Neural cell (in vitro differentiated cells): ENCODE measurements at regions not wholly inside any gene's neighbourhood (a gene's known extent, or its start where the extent isn't known, plus 50 kb on each side); places are given as distances from the start of the nearest gene placed in this dataset.

ENCODE experiments used
- H2AFZ ChIP-seq: fragments of 200-600, 300-800 bp; sonication (generic), shearing (Covaris generic); 2 replicates; pipeline ENCODE4 v1.6.0; 2014; ENCODE audit warnings: low read depth, mild to moderate bottlenecking, antibody characterized with exemption, low read length, moderate library complexity
- H3F3A ChIP-seq: fragments of 200-600 bp; shearing (Covaris generic); 2 replicates; pipeline ENCODE4 v1.6.1; 2016; ENCODE audit warnings: mild to moderate bottlenecking, moderate library complexity, mixed read lengths, antibody characterized with exemption, low read length; ENCODE audit not compliant: insufficient read depth, poor library complexity, severe bottlenecking
- H3K27ac ChIP-seq: fragments of 200-600, 300-800 bp; sonication (generic), shearing (Covaris generic); 2 replicates; pipeline ENCODE4 v1.5.1; 2014; ENCODE audit warnings: mild to moderate bottlenecking, low read length, moderate library complexity
- H3K27me3 ChIP-seq: fragments of 300-800, 200-600 bp; sonication (generic), shearing (Covaris generic); 2 replicates; pipeline ENCODE4 v1.6.0; 2014; ENCODE audit warnings: mild to moderate bottlenecking, low read depth, low read length, moderate library complexity; ENCODE audit not compliant: insufficient read depth
- H3K36me3 ChIP-seq: fragments of 300-800, 200-600 bp; sonication (generic), shearing (Covaris generic); 2 replicates; pipeline ENCODE4 v1.5.1; 2014; ENCODE audit warnings: mild to moderate bottlenecking, antibody characterized with exemption, low read length, moderate library complexity; ENCODE audit not compliant: insufficient read depth
- H3K4me2 ChIP-seq: fragments of 300-800, 200-600 bp; sonication (generic), shearing (Covaris generic); 2 replicates; pipeline ENCODE4 v1.6.0; 2014; ENCODE audit warnings: mild to moderate bottlenecking, low read length
- H3K4me3 ChIP-seq: fragments of 300-800, 200-600 bp; sonication (generic), shearing (Covaris generic); 2 replicates; pipeline ENCODE4 v1.5.1; 2014; ENCODE audit warnings: mild to moderate bottlenecking, low read length, moderate library complexity
- H3K79me2 ChIP-seq: fragments of 200-600 bp; shearing (Covaris generic); replicated peaks from 2 replicates; pipeline ENCODE4 v1.6.0; 2014; ENCODE audit warnings: mild to moderate bottlenecking, low read length, moderate library complexity; ENCODE audit not compliant: insufficient read depth
- H3K9ac ChIP-seq: fragments of 300-800, 200-600 bp; sonication (generic), shearing (Covaris generic); 2 replicates; pipeline ENCODE4 v1.6.1; 2016; ENCODE audit warnings: mild to moderate bottlenecking, low read length, mixed read lengths
- H3K9me2 ChIP-seq: fragments of 200-600 bp; shearing (Covaris generic); 2 replicates; pipeline ENCODE4 v1.6.1; 2016; ENCODE audit warnings: mild to moderate bottlenecking, low read length, mixed read lengths; ENCODE audit not compliant: insufficient read depth
- H3K9me3 ChIP-seq: fragments of 200-600, 300-800 bp; sonication (generic), shearing (Covaris generic); 2 replicates; pipeline ENCODE4 v1.6.1; 2016; ENCODE audit warnings: mild to moderate bottlenecking, mixed run types, low read length, moderate library complexity, mixed read lengths
- H4K20me1 ChIP-seq: fragments of 200-600 bp; shearing (Covaris generic); 2 replicates; pipeline ENCODE4 v1.6.1; 2016; ENCODE audit warnings: mild to moderate bottlenecking, mixed run types; ENCODE audit not compliant: insufficient read depth
- EP300 ChIP-seq: fragments of 450-650 bp; conservative IDR thresholded peaks from 2 replicates; pipeline ENCODE4 v1.6.1; 2014; ENCODE audit warnings: antibody characterized with exemption, mild to moderate bottlenecking, moderate library complexity; ENCODE audit not compliant: poor library complexity, severe bottlenecking
- EZH2 ChIP-seq: fragments of 200-600, 300-800 bp; shearing (Covaris generic), sonication (generic); IDR thresholded peaks from 2 replicates; pipeline ENCODE4 v1.6.1; 2014; ENCODE audit warnings: antibody characterized with exemption, low read length, borderline replicate concordance, mild to moderate bottlenecking; ENCODE audit not compliant: insufficient read depth, poor library complexity, severe bottlenecking
- MXI1 ChIP-seq: fragments of 450-650 bp; conservative IDR thresholded peaks from 2 replicates; pipeline ENCODE4 v1.6.1; 2014; ENCODE audit warnings: antibody characterized with exemption, mild to moderate bottlenecking; ENCODE audit not compliant: poor library complexity, severe bottlenecking
- POLR2AphosphoS5 ChIP-seq: IDR thresholded peaks from 2 replicates; pipeline ENCODE4 v1.6.1; 2012
- RAD21 ChIP-seq: fragments of 450-650 bp; conservative IDR thresholded peaks from 2 replicates; pipeline ENCODE4 v1.6.1; 2014; ENCODE audit warnings: antibody characterized with exemption, mild to moderate bottlenecking, moderate library complexity
- SMC3 ChIP-seq: fragments of 450-650 bp; conservative IDR thresholded peaks from 2 replicates; pipeline ENCODE4 v1.6.1; 2014; ENCODE audit warnings: antibody characterized with exemption, mild to moderate bottlenecking, moderate library complexity; ENCODE audit not compliant: poor library complexity
- TAF1 ChIP-seq: IDR thresholded peaks from 2 replicates; pipeline ENCODE4 v1.6.1; 2012; ENCODE audit warnings: low read depth
- TF ChIP-seq, protein P1 (sequence below): IDR thresholded peaks from 2 replicates; pipeline ENCODE4 v1.6.1; 2012; ENCODE audit warnings: borderline replicate concordance
- TF ChIP-seq, protein P2 (sequence below): fragments of 450-650 bp; IDR thresholded peaks from 2 replicates; pipeline ENCODE4 v1.5.1; 2014; ENCODE audit warnings: antibody characterized with exemption, mild to moderate bottlenecking, moderate library complexity; ENCODE audit not compliant: poor library complexity, severe bottlenecking

DNA sequence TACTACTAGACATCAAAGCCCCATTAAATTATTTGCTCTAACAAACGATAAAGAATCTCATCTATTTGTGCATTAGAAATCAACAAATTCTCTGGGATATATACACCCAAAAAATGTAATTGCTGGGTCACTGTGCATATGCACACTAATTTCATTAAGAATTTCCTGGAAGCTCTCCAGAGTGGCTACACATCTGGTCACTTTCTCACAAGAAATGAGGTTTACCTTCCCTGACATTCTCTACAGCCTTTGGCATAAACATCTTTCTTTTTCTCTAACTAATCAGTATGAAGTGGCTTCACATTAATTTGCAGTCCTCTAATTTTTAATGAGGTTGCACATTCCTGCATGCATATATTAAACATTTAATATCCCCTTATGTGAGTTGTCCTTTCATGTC is 150.8 kb upstream of the ANO5 start:
- Histone ChIP-seq H3K9me2 (no peaks in the 10 kb centered on the region), H3K27ac (no peak overlapping the region), H3K79me2 (no peaks in the 10 kb centered on the region), H3K27me3 (no peaks in the 10 kb centered on the region), H2AFZ (no peak overlapping the region), H3K9ac (no peak overlapping the region), H3F3A (no peaks in the 10 kb centered on the region), H4K20me1 (no peaks in the 10 kb centered on the region), H3K36me3 (no peaks in the 10 kb centered on the region), H3K4me2 (no peak overlapping the region), H3K9me3 (no peaks in the 10 kb centered on the region), H3K4me3 (no peak overlapping the region)
- TF ChIP-seq MXI1 (no peak), EZH2 (no peak), RAD21 (no peak), POLR2AphosphoS5 (no peak), TAF1 (no peak), SMC3 (no peak), EP300 (no peak)
- TF ChIP-seq, protein P1, sequence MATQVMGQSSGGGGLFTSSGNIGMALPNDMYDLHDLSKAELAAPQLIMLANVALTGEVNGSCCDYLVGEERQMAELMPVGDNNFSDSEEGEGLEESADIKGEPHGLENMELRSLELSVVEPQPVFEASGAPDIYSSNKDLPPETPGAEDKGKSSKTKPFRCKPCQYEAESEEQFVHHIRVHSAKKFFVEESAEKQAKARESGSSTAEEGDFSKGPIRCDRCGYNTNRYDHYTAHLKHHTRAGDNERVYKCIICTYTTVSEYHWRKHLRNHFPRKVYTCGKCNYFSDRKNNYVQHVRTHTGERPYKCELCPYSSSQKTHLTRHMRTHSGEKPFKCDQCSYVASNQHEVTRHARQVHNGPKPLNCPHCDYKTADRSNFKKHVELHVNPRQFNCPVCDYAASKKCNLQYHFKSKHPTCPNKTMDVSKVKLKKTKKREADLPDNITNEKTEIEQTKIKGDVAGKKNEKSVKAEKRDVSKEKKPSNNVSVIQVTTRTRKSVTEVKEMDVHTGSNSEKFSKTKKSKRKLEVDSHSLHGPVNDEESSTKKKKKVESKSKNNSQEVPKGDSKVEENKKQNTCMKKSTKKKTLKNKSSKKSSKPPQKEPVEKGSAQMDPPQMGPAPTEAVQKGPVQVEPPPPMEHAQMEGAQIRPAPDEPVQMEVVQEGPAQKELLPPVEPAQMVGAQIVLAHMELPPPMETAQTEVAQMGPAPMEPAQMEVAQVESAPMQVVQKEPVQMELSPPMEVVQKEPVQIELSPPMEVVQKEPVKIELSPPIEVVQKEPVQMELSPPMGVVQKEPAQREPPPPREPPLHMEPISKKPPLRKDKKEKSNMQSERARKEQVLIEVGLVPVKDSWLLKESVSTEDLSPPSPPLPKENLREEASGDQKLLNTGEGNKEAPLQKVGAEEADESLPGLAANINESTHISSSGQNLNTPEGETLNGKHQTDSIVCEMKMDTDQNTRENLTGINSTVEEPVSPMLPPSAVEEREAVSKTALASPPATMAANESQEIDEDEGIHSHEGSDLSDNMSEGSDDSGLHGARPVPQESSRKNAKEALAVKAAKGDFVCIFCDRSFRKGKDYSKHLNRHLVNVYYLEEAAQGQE = no peak
- TF ChIP-seq, protein P2, sequence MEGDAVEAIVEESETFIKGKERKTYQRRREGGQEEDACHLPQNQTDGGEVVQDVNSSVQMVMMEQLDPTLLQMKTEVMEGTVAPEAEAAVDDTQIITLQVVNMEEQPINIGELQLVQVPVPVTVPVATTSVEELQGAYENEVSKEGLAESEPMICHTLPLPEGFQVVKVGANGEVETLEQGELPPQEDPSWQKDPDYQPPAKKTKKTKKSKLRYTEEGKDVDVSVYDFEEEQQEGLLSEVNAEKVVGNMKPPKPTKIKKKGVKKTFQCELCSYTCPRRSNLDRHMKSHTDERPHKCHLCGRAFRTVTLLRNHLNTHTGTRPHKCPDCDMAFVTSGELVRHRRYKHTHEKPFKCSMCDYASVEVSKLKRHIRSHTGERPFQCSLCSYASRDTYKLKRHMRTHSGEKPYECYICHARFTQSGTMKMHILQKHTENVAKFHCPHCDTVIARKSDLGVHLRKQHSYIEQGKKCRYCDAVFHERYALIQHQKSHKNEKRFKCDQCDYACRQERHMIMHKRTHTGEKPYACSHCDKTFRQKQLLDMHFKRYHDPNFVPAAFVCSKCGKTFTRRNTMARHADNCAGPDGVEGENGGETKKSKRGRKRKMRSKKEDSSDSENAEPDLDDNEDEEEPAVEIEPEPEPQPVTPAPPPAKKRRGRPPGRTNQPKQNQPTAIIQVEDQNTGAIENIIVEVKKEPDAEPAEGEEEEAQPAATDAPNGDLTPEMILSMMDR = no peak

DNA sequence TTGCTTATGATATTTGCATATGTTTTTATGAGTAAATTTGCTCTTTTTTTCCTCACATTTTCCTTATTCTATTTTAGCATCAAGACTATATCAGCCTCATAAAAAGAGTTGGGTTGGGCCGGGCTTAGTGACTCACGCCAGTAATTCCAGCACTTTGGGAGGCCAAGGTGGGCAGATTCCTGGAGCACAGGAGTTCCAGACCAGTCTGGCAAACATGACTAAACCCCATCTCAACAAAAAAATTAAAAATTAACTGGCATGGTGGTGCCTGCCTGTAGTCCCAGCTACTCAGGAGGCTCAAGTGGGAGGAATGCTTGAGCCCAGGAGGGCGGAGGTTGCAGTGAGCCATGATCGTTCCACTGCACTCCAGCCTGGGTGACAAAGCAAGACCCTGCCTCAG is 148.8 kb upstream of the ANO5 start:
- Histone ChIP-seq H3K4me2 (no peak overlapping the region), H3K9ac (no peak overlapping the region), H4K20me1 (no peaks in the 10 kb centered on the region), H3K4me3 (no peak overlapping the region), H3F3A (no peaks in the 10 kb centered on the region), H3K36me3 (no peaks in the 10 kb centered on the region), H3K79me2 (no peaks in the 10 kb centered on the region), H3K9me3 (no peaks in the 10 kb centered on the region), H3K9me2 (no peaks in the 10 kb centered on the region), H2AFZ (no peak overlapping the region), H3K27me3 (no peaks in the 10 kb centered on the region), H3K27ac (no peak overlapping the region)
- TF ChIP-seq, protein P1 = no peak
- TF ChIP-seq, protein P2 = no peak
- TF ChIP-seq EZH2 (no peak), RAD21 (no peak), SMC3 (no peak), TAF1 (no peak), MXI1 (no peak), POLR2AphosphoS5 (no peak), EP300 (no peak)
